AG09309 (cell line): ENCODE measurements at regions not wholly inside any gene's neighbourhood (a gene's known extent, or its start where the extent isn't known, plus 50 kb on each side); places are given as distances from the start of the nearest gene placed in this dataset.

Experiments
- DNase-seq: peaks from one replicate; pipeline ENCODE4 v3.0.0-alpha.2; 2010; ENCODE audit warnings: low read depth
- H3K4me3 ChIP-seq: 2 replicates; pipeline ENCODE4 v1.5.1; 2011; ENCODE audit warnings: mild to moderate bottlenecking, low read depth, low read length, moderate library complexity; ENCODE audit not compliant: control insufficient read depth
- CTCF ChIP-seq: IDR thresholded peaks from 2 replicates; pipeline ENCODE4 v1.5.1; 2011; ENCODE audit warnings: mild to moderate bottlenecking, low read depth, low read length, inconsistent platforms; ENCODE audit not compliant: insufficient read depth, control insufficient read depth; ENCODE audit errors: missing control alignments

DNA sequence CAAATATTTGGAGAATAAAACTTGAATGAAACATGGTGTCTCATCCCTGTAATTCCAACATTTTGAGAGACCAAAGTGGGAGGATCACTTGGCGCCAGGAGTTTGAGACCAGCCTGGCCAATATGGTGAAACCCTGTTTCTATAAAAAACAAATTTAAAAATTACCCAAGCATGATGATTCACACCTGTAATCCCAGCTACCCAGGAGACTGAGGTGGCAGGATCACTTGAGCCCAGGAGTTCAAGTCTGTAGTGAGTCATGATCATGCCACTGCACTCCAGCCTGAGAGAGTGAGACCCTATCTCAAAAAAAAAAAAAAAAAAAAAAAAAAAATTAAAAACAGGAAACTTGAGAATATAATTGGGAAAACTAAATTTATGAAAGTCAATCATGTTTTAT is 481.1 kb downstream of the SEMA3D start:
- TF ChIP-seq CTCF: no peak
- DNase-seq: no peak
- no peak overlapping the region for H3K4me3 ChIP-seq

DNA sequence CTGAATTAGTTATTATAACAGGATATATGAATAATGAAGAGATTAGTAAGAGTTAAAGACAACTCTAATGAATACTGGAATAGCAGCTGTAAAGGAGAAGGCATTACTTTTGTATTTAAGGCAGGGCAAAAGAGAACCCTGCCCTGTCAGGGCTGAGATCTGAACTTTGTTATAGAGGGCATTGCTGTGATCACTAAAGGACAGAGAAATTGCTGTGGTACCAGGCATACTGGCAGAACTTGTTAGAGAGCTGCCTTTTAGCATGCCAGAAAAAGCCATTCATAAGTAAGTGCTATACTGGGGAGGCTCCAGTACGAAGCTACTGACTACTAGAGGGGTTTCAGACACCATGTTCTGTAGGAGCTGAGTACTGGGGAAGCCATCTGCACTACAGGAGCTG is 481.8 kb downstream of the SEMA3D start:
- DNase-seq: no peak
- no peak for TF ChIP-seq CTCF
- H3K4me3 ChIP-seq: no peak overlapping the region

- no peak for DNase-seq
- no peak overlapping the region for H3K4me3 ChIP-seq
- no peak for TF ChIP-seq CTCF
These were observed 482.5 kb downstream of the SEMA3D start for GRCh38 chr7:84704380-84704779.

DNA sequence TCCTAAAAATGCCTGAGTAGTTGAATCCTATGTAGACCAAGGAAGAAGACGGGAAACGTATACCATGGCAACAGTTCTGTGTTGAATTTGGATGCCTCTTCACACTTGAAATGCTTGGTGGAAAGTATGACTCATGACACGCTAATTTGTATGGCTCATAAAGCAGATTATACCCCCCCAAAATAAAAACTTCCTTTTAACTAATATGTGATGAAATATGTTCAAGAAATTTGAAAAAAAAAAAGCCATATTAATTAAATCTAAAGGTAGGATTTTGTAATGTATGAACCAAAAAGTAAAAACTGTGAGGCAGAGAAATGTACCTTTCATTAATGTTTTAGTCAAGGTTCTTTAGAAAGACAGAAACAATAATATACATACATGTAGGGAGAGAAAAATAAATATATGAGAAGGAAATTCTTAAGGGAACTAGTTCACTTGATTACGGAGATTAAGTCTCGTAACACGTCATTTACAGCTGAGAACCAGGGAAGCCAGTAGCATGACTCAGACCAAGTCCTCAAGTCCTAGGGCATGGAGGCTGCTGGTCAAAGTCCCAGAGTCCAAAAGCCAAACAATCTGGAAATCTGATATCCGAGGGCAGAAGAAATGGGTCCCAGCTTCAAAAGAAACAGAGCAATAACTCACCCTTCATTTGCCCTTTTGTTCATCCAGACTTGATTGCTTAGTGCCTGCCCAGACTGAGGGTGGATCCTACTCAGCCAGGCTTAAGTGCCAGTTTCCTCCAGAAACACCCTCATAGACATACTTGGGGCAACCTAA is 485.1 kb downstream of the SEMA3D start:
- peak; percentile 78 for DNase-seq
- no peak for TF ChIP-seq CTCF
- no peak overlapping the region for H3K4me3 ChIP-seq

GRCh38 chr7:84700563-84701370 is 486.1 kb downstream of the SEMA3D start:
- no peak for TF ChIP-seq CTCF
- no peak for DNase-seq
- H3K4me3 ChIP-seq: no peak overlapping the region

DNA sequence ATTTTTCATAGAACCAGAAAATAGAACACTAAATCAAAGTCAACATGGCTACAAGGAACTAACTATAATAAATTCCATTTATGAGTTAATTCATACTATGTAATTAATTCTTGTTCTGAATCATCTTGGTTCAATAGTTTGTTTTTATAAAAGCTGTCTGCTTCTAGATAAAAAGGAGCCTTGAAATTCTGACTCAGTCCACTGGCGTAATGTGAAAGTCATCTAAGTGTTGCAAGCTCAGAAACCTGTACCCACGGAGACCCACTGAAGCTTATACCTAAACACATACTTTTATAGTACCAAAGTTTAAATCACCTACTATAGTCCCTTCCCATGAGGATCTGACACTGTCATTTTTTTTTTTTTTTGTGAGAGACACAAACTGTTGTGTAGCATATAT is 489.4 kb downstream of the SEMA3D start:
- H3K4me3 ChIP-seq: no peak overlapping the region
- DNase-seq: peak; percentile 69
- TF ChIP-seq CTCF: no peak
